HL-60 (cell line): ENCODE measurements at regions not wholly inside any gene's neighbourhood (a gene's known extent, or its start where the extent isn't known, plus 50 kb on each side); places are given as distances from the start of the nearest gene placed in this dataset.

Experiments
- CTCF ChIP-seq: IDR thresholded peaks from one replicate; pipeline ENCODE4 v1.5.1; 2011; ENCODE audit warnings: low read length, control low read depth, inconsistent platforms; ENCODE audit not compliant: insufficient read depth
- GABPA ChIP-seq: IDR thresholded peaks from 2 replicates; pipeline ENCODE4 v1.6.1; 2012; ENCODE audit warnings: low read depth
- POLR2AphosphoS5 ChIP-seq: IDR thresholded peaks from 2 replicates; pipeline ENCODE4 v1.6.1; 2012; ENCODE audit warnings: low read depth
- REST ChIP-seq: IDR thresholded peaks from 2 replicates; pipeline ENCODE4 v1.6.1; 2012; ENCODE audit warnings: low read depth; ENCODE audit not compliant: insufficient replicate concordance
- SPI1 ChIP-seq: IDR thresholded peaks from 2 replicates; pipeline ENCODE4 v1.6.1; 2012; ENCODE audit warnings: low read depth, mild to moderate bottlenecking, borderline replicate concordance

- no peak for TF ChIP-seq CTCF
- no peak for TF ChIP-seq REST
- TF ChIP-seq GABPA, result no peak
- TF ChIP-seq POLR2AphosphoS5, result no peak
- TF ChIP-seq SPI1, result no peak
These were observed 302.8 kb downstream of the THBS2 start for GRCh38 chr6:168950858-168951214.
